ENCODE measurements at regions not wholly inside any gene's neighbourhood (a gene's known extent, or its start where the extent isn't known, plus 50 kb on each side); places are given as distances from the start of the nearest gene placed in this dataset.
A peak's percentile ranks its signal among the peaks of the same experiment; 100 is the strongest.

GRCh38 chr16:19980632-19981265, 92.9 kb downstream of the GPR139 start:
- 8% methylated on average over 3 of the region's 3 CpGs for WGBS
- no peak for TF ChIP-seq POLR2AphosphoS5 (IDR thresholded peaks at IDR 0.05)

GRCh38 chr16:19979638-19980037, 94.1 kb downstream of the GPR139 start:
- Histone ChIP-seq H3K36me3 (no peaks in the 10 kb centered on the region), H3K27me3 (peaks cover 3% of the 10 kb centered on the region), H3K4me1 (no peaks in the 10 kb centered on the region), H3K4me3 (no peak overlapping the region), H3K9me3 (no peaks in the 10 kb centered on the region), H3K27ac (no peak overlapping the region)
- WGBS = 44% methylated on average over 4 of the region's 4 CpGs
- TF ChIP-seq CTCF (IDR thresholded peaks at IDR 0.05) (no peak), POLR2AphosphoS5 (IDR thresholded peaks at IDR 0.05) (no peak)
- DNase-seq (ENCODE audit: low spot score in 2 of 2) = no peak

More at GRCh38 chr16:19980632-19981265, 92.9 kb downstream of the GPR139 start:
- Histone ChIP-seq H3K36me3 (no peaks in the 10 kb centered on the region), H3K4me1 (no peaks in the 10 kb centered on the region), H3K27ac (no peak overlapping the region), H3K4me3 (no peak overlapping the region), H3K27me3 (peaks cover 3% of the 10 kb centered on the region), H3K9me3 (no peaks in the 10 kb centered on the region)
- DNase-seq (ENCODE audit: low spot score in 2 of 2) = peak in 1 of 2 donors; percentile 23

- Histone ChIP-seq H3K4me1 (no peaks in the 10 kb centered on the region), H3K9me3 (no peaks in the 10 kb centered on the region), H3K4me3 (no peak overlapping the region), H3K36me3 (no peaks in the 10 kb centered on the region), H3K27me3 (peaks cover 9% of the 10 kb centered on the region), H3K27ac (no peak overlapping the region)
- peak in 1 of 2 donors; percentile 54 for DNase-seq (ENCODE audit: low spot score in 2 of 2)
- 37% methylated on average over 4 of the region's 4 CpGs for WGBS
- TF ChIP-seq EP300 (IDR thresholded peaks at IDR 0.05) (no peak), CTCF (IDR thresholded peaks at IDR 0.05) (no peak), POLR2AphosphoS5 (IDR thresholded peaks at IDR 0.05) (no peak), POLR2A (IDR thresholded peaks at IDR 0.05) (no peak)
Observed at GRCh38 chr16:19974607-19975006, 90.0 kb upstream of the GPRC5B start.

GRCh38 chr16:19972111-19972510, 87.5 kb upstream of the GPRC5B start:
- H3K27me3 ChIP-seq = peaks cover 6% of the 10 kb centered on the region
- no peaks in the 10 kb centered on the region for H3K9me3 ChIP-seq
- DNase-seq (ENCODE audit: low spot score in 2 of 2) = peak in 1 of 2 donors; percentile 61
- WGBS = 47% methylated on average over 4 of the region's 4 CpGs
- TF ChIP-seq CTCF (IDR thresholded peaks at IDR 0.05) = no peak
- TF ChIP-seq POLR2AphosphoS5 (IDR thresholded peaks at IDR 0.05) = no peak
- TF ChIP-seq POLR2A (IDR thresholded peaks at IDR 0.05) = no peak
- TF ChIP-seq EP300 (IDR thresholded peaks at IDR 0.05) = no peak
- H3K4me3 ChIP-seq = no peak overlapping the region
- H3K36me3 ChIP-seq = no peaks in the 10 kb centered on the region
- no peaks in the 10 kb centered on the region for H3K4me1 ChIP-seq
- no peak overlapping the region for H3K27ac ChIP-seq

GRCh38 chr16:19968891-19969683, 84.4 kb upstream of the GPRC5B start:
- H3K9me3 ChIP-seq = no peaks in the 10 kb centered on the region
- no peak for DNase-seq (ENCODE audit: low spot score in 2 of 2)
- H3K36me3 ChIP-seq = no peaks in the 10 kb centered on the region
- TF ChIP-seq CTCF (IDR thresholded peaks at IDR 0.05) = no peak
- no peak for TF ChIP-seq POLR2AphosphoS5 (IDR thresholded peaks at IDR 0.05)
- no peak for TF ChIP-seq EP300 (IDR thresholded peaks at IDR 0.05)
- no peak for TF ChIP-seq POLR2A (IDR thresholded peaks at IDR 0.05)
- no peaks in the 10 kb centered on the region for H3K4me1 ChIP-seq
- no peak overlapping the region for H3K27ac ChIP-seq
- 53% methylated on average over 8 of the region's 8 CpGs for WGBS
- peaks cover 6% of the 10 kb centered on the region for H3K27me3 ChIP-seq
- H3K4me3 ChIP-seq = no peak overlapping the region

All from suprapubic skin (tissue), 4 donors.